HG03108 (cell line): ENCODE measurements at regions not wholly inside any gene's neighbourhood (a gene's known extent, or its start where the extent isn't known, plus 50 kb on each side); places are given as distances from the start of the nearest gene placed in this dataset.

Experiments used
- ATAC-seq: cut with Tn5 transposase; IDR thresholded peaks from one replicate; pipeline ENCODE4 v1.9.1; 2021; ENCODE audit warnings: moderate library complexity; ENCODE audit not compliant: unreplicated experiment

DNA sequence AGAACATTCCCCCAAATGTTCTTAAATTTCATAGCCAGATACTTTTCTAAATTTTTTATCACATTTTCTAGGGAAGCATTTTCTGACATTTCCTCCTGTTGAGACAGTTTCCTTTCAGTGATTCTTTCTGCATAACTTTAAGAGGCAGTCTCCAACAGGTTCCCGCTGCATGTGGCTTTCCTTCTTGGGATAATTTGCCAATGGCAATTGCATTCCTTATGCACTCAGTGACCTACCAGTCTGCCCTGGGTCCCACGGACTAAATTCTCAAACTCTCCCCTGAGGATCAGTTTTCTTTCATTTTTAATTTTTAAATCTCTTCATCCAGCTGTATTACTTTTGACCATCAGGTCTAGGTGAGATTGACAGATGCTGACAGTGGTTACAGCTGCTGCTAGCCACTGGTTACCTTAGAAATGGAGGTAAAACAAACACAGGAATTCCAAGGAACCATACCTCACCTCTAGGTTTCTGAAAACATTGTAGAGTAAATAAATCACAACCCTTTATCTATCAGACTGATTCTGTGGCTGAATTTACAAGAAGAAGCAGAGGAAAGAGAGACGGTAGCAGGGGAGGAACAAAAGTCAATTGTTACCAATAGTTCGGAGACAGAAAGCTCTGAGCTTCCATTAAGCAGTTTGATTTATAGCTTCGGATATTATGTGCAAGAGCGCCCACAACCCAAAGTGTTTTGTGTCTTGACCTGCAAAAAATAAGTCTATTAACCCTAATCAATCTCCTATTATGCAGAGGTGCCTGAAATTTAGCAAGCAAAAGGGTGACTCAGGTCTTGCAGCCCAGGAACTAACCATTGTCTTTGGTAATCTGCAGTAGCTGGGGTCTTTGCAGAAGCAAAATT is 216.0 kb downstream of the PMP22 start:
- ATAC-seq, result no peak

DNA sequence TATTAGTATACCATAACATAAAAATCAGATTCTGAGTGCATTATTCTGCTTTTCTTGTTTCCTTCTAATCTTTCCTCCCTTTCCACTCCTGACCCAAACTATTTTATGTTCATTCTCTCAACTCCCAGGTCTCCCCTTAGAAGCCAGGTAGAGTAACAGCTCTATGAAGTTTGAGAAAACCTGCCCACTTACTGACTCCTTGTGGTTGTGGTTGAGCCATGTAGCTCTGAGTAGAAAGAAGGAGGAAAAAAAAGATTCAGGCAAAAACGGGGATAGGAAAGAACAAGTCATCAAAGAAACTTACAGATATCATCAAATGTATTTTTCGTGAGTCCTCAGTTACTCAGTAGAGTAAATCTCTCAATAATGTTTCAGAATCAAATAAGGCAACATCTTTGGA is 216.7 kb downstream of the PMP22 start:
- ATAC-seq, result no peak

DNA sequence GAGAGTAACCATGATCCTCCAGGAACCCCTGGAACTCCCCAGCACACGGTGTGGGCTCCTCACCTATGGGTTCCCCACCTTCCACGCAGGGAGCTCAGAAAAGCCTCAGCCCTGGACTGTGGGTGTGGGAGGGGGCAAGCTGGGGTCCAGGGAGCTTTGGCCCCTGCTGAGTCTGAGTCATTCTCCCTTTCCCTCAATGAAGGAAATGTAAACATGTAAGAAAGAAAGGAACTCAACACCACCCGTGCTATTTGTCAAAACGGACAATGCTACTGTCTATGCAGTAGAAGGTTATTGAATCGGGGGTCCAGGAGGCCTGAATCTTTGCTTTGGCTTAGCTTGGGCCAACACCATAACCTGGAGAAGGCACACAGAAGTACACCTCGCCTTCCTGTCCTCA is 222.8 kb downstream of the PMP22 start:
- ATAC-seq, result no peak

DNA sequence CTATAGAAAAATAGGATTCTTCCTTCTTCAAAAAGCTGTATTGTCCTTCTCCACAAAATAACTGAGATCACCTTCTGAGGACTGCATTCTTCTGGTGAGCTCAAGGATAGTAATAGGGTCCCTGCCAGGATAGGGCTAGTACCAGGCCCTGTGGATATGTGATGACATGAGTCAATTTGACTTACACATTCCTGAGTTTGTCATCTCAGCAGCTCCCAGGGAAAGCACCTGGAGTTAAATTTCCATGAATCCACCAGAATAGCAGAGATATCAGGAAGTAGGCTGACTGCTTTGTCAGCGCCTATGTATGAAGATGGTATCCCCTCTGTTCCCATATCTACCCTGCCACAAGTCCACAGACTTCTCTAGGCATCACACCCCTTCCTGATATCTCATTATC is 225.8 kb downstream of the PMP22 start:
- no peak for ATAC-seq

DNA sequence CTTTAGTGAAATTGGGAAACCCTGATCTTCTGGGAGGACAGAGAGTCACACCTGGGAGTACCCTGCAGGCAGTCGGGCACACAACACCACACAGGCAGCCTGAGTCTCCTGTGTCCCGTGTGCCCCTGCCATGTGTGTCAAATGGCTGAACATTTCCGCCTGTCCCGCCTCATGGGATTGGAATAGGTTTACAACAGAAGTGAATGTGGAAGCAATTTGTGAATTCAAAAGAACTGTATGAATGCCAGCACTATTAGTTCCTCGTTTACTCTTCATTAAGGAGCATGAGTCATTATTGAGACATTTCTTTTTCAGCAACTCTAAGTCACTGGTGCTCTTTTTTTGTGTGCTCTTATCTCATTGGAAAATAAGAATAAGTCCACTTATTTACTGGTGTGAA is 226.5 kb downstream of the PMP22 start:
- ATAC-seq, result no peak

DNA sequence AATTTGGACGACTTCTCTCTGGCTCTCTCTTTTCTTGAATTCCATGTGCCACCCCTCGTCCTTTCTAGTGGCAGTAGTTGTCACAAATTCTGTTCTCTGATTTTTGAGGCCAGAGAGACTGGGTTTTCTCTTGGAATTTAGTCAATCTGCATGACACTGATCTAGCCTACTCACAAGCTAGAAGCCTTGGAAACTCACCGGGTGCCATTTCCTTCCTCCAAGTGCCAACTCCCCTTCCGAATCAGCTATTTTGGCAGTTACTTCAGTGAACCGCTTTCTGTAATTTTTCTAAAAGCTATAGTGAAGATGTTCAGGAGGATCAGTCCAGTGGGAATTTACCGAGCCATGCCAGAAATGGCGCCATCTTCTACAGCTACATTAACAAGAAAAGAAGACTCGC is 228.9 kb downstream of the PMP22 start:
- ATAC-seq, result no peak

DNA sequence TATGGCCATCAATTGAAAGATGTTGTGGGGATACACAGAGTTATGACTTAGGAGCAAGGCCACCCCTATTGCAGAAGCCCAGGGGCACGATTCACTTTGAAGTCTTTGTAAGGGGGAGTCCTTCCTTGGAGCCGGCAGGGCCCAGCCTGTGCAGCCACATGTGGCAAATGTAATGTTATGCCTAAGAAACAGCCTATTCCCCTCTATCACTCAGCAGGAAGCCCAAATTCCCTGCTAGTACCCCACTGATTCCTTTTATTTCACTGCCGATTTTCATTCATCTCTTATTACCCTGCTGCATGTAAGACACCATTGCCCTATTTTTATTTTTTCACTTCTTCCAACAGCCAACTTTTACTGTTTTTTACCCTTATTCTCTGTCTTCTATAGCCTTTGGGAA is 233.2 kb downstream of the PMP22 start:
- ATAC-seq, result no peak

DNA sequence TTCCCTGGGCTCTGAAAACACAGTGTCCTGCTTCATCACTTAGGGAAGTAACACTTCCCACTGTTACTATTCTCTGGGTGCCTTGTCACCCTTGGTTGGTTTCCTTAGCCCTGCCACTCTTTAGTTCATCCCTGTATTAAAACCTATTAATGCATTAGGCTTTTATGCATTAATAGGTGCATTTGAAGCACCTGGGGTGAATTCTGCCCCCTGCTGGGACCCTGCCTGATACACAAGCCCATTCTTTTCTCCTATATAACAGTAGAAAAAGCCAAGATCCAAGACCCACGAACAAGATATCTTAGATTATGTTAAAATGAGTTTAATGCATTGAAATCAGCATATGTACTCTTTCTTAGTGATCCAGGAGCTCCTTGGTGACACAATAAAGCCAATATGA is 235.7 kb downstream of the PMP22 start:
- ATAC-seq, result no peak

DNA sequence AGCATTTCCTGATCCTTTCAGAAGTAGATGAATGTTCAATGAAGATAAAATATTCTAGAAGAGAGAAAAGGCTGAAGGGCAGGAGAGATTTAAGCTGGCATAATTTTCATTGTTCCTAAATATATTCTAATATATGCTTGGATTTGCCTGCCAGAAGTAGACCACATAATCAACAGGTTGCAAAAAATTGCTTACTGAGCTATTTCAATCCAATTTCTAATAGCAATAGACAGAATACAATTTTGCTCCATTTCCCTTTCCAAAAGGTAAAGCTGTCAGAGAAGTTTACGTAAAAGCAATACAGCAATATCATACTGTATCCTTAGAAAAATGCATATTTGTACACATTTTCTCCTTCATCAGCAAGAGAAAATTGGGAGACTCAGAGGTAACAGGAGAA is 237.3 kb downstream of the PMP22 start:
- ATAC-seq, result no peak

DNA sequence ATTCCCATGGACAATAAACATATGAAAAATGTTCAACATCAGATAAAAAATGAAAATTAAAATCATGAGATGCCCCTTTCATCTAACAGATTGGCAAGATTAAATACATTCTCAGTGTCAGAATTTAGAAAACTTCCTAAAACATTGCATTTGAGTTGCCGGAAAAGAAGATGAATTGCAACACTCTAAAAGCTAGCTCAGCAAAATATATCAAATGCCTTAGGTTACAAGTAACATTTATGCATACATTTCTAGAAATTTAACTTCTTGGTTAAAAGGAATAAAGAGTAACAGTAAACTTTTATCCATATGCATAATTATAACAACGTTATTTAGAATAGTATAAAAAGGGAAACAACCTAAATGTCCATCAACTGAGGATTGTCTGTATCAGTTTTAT is 239.0 kb downstream of the PMP22 start:
- ATAC-seq, result no peak

DNA sequence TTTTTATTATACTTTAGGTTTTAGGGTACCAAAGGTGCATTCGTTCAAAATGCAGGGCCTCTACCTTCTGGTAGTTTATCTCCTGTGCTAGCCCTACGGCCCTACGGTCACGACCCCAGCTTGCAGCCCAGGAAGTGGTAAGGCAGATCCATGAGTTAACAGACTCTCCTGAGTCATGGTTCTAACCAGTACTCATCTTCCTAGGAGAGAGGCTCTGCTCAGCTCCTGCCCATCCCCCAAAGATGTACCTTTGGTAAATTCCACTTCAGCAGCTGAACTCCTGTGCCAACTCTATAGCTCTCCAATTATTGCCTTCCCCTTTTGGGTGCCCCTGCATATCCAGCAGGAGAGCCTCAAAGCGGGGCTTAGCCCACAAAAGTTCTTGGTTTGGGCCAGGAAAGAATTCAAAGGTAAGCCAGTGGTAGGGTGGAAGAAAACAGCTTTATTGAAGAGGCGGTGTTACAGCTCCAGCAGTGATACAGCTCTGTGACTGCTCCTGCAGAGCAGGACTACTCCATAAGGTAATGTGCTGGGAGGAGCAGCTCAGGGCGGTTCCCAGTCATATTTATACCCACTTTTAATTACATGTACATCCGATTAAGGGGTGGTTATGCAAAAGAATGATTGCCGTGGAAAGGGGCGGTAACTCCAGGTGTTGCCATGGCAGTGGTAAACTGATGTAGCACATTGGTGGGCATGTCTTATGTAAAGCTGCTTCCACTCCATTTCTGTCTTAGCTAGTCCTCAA is 241.4 kb downstream of the PMP22 start:
- ATAC-seq, result no peak

DNA sequence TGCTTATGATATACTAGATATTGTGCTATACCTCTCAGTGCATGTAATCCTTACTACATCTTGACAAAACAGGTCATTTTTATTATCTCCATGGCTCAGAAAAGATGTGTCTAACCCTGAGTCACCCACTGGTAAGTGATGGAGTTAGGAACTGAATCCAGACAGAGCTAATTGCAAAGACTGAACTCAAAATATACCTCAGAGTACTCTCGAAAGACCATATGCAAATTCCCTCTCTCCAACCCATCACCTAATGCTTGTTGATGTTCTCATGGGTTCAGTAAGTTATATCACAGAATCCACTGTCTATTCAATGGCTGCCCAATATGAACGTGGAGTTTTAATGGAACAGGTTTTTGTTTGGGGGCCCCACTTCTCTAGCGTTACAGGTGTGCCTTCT is 246.0 kb downstream of the PMP22 start:
- no peak for ATAC-seq

DNA sequence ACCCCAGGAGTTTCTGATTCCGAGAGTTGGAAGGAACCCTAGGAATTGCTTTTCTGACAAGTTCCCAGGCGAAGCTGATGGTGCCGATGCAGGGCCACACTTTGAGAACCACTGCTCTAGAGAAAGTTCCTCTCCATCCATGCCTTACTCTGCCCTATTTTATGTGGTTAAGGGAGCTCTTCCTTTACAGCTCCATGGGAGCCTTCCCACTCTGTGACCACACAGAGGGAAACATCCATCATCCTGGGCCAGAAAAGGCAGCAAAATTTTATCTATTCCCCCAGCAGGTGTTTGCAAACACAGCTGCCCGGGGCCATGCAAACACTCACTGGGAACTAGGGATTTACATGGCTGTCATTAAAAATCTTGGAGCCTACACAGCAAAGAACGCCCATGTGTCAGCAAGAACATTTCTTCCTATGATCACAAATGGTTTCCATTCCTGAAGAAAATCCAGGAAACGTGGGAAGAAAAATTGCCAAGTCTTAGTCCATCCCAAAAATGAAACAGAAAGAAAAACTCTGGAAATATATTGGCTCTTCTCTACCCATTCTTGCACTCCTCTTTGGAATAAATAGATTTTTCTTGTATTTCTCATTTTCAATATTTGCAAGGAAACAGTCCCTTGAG is 252.7 kb downstream of the PMP22 start:
- ATAC-seq, result no peak

DNA sequence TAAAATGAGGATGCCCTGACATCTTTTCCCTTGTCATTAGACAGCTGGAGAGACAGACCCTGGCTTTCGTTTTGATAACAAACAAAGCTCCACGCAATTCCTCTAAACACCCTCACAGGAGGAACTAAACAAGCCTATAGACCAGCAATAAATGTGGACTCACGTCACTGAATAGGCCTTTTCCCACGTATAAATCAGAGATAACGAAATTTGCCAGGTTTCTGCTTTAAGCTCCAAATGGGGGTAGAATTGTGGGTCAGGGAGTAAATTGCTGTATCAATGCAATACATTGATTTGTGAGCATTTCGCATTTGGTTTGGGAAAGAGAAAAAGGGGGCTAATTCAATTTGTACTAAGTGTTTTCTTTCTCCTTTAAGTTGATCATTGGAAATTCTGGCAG is 256.0 kb downstream of the PMP22 start:
- no peak for ATAC-seq

DNA sequence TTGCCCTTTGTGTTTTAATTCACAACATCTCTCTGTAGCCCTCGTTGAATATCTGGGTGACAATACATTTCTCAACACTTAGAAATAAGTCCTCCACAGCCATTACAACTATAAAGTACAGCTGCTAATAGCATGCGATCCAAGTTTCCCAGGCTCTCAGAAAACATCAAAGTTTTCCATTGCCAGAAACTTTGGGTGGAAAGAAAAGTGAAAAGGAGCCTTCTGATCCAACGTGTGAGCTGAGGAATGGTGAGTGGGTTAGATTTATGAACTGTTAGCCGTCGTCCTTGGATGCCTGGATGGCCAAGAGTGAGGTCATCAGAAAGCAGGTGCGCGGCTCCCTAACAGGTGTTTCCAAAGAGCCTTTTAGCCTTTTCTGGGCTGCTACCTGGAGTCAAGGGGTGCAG is 258.0 kb downstream of the PMP22 start:
- ATAC-seq, result no peak

DNA sequence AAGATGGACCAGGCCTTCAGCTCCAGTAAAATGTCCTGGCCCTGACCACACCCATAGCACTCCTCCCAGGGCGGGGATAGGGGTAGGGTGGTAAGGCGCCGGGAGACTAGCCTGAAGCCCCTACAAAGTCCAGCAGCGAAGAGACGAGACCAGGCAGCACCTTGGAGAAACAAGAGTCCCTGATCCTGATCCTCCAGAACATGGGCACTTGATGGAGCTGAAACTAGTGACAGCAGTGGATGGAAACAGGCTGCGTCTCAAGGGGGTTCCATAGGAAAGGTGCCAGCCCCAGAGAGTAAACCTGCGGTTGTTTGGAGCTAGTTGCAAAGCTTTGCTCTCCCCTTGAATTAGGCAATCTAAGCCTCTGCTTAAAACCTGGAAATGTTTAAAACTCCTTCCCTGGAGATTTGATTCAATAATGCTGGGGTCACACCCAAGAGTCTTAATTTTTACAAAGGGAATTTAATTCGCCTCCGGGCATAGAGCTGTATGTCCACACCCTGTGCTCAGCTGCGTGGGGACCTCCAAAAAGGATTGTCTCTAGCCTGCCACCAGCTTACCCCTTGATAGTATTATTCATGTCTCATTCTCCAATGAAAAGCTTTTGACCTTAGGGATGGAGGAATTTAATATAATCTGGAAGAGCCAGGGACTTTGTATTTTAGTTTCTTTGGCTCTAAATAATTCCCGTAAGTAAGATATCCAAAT is 258.6 kb downstream of the PMP22 start:
- ATAC-seq, result no peak

DNA sequence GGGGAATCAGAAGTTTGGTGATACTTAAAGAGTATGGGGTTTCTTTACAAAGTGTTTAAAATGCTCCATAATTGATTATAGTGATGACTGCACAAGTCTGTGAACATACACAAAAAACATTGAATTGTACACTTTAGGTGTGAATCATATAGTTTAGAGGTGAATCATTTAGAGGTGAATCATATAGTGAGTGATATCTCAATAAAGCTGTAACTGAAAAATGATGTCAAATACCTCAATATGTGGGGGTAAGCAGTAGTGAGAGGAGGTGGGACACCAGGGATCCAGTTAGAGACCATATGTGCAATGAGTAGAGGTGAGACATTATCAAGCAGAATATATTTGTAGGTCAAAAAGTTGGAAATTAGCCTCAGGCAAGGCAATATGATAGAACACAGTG is 264.5 kb downstream of the PMP22 start:
- ATAC-seq, result no peak

DNA sequence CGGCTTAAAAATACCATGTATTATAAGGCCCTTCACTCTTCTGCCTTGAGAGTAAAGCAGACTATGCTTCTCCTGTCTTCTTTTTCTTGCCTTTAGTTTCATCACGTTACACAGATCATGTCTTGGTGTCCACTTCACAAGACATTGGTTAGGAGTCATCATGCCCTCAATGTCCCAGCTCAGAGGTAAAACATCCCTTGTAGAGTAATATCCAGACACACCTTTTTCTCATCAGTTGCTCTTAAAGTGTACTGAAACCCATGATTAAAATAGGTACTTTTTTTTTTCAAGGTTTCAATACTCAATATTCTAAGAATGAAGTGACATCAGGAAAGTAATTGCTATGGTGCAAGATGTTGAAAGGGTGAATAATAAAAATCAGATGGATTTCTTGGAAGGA is 267.8 kb downstream of the PMP22 start:
- ATAC-seq, result no peak

DNA sequence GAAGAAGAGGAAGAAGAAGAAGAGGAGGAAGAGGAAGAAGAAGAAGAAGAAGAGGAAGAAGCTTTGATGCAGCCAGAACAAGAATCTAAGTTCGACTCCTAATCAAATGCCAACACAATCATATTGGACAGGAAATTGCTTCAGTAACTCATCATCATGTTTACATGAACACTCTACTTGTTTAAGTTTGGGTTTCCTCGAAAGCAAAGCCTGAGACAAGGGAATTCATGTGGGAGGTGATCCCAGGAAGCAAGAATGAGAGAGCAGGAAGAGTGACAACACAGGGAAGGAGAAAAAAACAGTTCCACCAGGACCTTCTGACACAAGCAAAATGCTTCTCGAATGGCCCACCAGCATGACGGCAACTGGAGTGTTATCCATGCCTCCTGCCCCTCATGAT is 279.0 kb downstream of the PMP22 start:
- ATAC-seq, result no peak

DNA sequence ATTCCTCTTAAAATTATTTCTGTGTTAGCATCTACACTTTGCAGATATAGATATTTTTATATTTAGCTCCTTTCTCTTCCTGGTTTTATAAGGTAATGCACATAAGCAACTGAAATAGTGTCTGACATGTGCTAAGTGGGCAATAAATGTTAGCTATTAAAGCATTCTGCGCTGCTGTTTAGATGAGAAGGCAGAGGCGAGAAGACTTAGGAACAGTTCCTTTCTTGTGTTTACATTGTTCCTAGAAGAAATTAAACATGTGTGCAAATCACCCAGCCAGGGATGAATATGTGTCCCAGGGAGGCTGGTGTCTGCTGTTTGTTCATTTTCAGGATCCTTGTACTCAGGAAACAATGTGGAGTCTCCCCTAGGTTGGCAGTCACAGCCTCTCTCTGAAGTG is 292.3 kb downstream of the PMP22 start:
- no peak for ATAC-seq

DNA sequence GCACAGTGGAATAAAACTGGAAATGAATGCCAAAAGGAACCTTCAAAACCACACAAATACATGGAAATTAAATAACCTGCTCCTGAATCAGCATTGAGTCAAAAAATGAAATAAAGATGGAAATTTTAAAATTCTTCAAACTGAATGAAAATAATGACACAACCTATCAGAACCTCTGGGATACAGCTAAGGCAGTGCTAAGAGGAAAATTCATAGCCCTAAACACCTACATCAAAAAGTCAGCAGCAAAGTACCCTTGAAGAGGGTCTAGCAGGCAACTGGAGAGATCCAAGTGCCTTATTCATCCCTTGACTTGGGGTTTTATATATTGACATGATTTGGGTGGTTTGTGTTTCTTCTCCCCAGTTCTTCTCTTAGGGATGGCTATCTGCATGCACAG is 294.1 kb downstream of the PMP22 start:
- ATAC-seq, result no peak
